ENCODE measurements at regions not wholly inside any gene's neighbourhood (a gene's known extent, or its start where the extent isn't known, plus 50 kb on each side); places are given as distances from the start of the nearest gene placed in this dataset.
"Not testable (repeated sequence)": the region's sequence is repeated elsewhere in the genome, so short reads cannot be mapped to it uniquely, and the experiment has no call there.

GRCh38 chr11:87529486-87529885, 491.8 kb downstream of the TMEM135 start:
- Histone ChIP-seq H3K4me3 (no peak overlapping the region), H3K27ac (no peak overlapping the region), H3K9me3 (no peaks in the 10 kb centered on the region), H3K27me3 (no peaks in the 10 kb centered on the region), H3K4me1 (no peaks in the 10 kb centered on the region), H3K36me3 (no peaks in the 10 kb centered on the region)
- TF ChIP-seq POLR2A (IDR thresholded peaks at IDR 0.05) (no peak), CTCF (IDR thresholded peaks at IDR 0.05) (no peak)
- no peak for DNase-seq

- H3K9me3 ChIP-seq: no peaks in the 10 kb centered on the region
These were observed 491.0 kb downstream of the TMEM135 start for GRCh38 chr11:87528752-87529151.

GRCh38 chr11:87523276-87523675, 485.5 kb downstream of the TMEM135 start:
- DNase-seq: no peak
- H3K36me3 ChIP-seq: no peaks in the 10 kb centered on the region
- TF ChIP-seq POLR2A (IDR thresholded peaks at IDR 0.05): no peak
- TF ChIP-seq CTCF (IDR thresholded peaks at IDR 0.05): no peak
- no peaks in the 10 kb centered on the region for H3K4me1 ChIP-seq
- no peaks in the 10 kb centered on the region for H3K27me3 ChIP-seq
- H3K4me3 ChIP-seq: no peak overlapping the region
- H3K27ac ChIP-seq: no peak overlapping the region
- no peaks in the 10 kb centered on the region for H3K9me3 ChIP-seq

More at GRCh38 chr11:87528752-87529151, 491.0 kb downstream of the TMEM135 start:
- DNase-seq: no peak
- Histone ChIP-seq H3K36me3 (no peaks in the 10 kb centered on the region), H3K4me1 (no peaks in the 10 kb centered on the region), H3K27me3 (no peaks in the 10 kb centered on the region), H3K27ac (no peak overlapping the region), H3K4me3 (no peak overlapping the region)
- TF ChIP-seq CTCF (IDR thresholded peaks at IDR 0.05) (no peak), POLR2A (IDR thresholded peaks at IDR 0.05) (no peak)

- no peaks in the 10 kb centered on the region for H3K36me3 ChIP-seq
- H3K4me3 ChIP-seq: no peak overlapping the region
- H3K27ac ChIP-seq: no peak overlapping the region
- no peaks in the 10 kb centered on the region for H3K27me3 ChIP-seq
- no peak for DNase-seq
- TF ChIP-seq CTCF (IDR thresholded peaks at IDR 0.05) (no peak), POLR2A (IDR thresholded peaks at IDR 0.05) (no peak)
- H3K4me1 ChIP-seq: no peaks in the 10 kb centered on the region
- no peaks in the 10 kb centered on the region for H3K9me3 ChIP-seq
These were observed 480.5 kb downstream of the TMEM135 start for GRCh38 chr11:87518266-87518665.

DNA sequence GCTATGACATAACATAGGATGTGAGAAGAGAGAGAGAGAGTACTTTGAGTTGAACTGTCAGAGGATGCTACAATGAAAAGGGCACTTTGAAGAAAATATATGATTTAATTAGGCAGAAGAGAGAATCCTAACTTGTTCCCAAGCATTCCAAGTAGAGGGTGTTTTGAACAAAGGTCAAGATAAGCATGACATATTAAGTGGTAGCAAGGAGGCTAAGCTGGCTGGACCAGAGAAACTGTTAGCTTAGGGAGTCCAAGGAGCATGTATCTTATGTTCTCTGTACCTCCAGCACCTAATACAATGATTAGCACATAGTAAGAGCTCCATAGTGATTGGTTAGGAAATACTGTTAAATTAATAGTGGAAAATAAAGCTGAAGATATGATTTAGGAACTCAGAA, 479.6 kb downstream of the TMEM135 start:
- Histone ChIP-seq H3K4me1 (no peaks in the 10 kb centered on the region), H3K9me3 (no peaks in the 10 kb centered on the region), H3K36me3 (no peaks in the 10 kb centered on the region), H3K27ac (no peak overlapping the region), H3K4me3 (no peak overlapping the region), H3K27me3 (no peaks in the 10 kb centered on the region)
- no peak for DNase-seq
- TF ChIP-seq CTCF (IDR thresholded peaks at IDR 0.05): no peak
- TF ChIP-seq POLR2A (IDR thresholded peaks at IDR 0.05): no peak

DNA sequence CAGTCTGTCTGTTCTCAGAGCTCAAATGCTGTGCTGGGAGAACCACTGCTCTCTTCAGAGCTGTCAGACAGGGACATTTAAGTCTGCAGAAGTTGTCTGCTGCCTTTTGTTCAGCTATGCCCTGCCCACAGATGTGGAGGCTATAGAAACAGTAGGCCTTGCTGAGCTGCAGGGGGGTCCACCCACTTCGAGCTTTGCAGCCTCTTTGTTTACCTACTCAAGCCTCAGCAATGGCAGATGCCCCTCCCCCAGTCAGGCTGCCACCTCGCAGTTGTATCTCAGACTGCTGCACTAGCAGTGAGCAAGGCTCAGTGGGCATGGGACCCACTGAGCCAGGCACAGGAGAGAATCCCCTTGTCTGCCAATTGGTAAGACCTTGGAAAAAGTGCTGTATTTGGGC, 470.0 kb downstream of the TMEM135 start:
- H3K36me3 ChIP-seq, H3K27ac ChIP-seq, H3K9me3 ChIP-seq, H3K4me1 ChIP-seq, H3K27me3 ChIP-seq, DNase-seq, H3K4me3 ChIP-seq: not testable (repeated sequence)

DNA sequence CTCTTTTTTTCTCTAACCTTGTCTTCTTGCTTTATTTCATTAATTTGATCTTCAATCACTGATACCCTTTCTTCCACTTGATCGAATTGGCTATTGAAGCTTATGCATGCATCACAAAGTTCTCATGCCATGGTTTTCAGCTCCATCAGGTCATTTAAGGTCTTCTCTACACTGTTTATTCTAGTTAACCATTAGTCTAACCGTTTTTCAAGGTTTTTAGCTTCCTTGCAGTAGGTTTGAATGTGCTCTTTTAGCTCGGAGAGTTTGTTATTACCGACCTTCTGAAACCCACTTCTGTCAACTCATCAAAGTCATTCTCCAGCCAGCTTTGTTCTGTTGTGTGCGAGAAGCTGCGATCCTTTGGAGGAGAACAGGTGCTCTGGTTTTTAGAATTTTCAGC, 469.2 kb downstream of the TMEM135 start:
- not testable (repeated sequence) for H3K4me1 ChIP-seq, DNase-seq, H3K36me3 ChIP-seq, H3K27ac ChIP-seq, H3K9me3 ChIP-seq, H3K27me3 ChIP-seq, H3K4me3 ChIP-seq

Measured in Peyer's patch (tissue), 4 donors.